Common myeloid progenitor, CD34-positive (primary cell): ENCODE measurements at regions not wholly inside any gene's neighbourhood (a gene's known extent, or its start where the extent isn't known, plus 50 kb on each side); places are given as distances from the start of the nearest gene placed in this dataset.

ENCODE experiments used
- CTCF ChIA-PET: fragments of 350-600 bp; sonication (Branson Sonifier 250); formaldehyde crosslinking; loops from one replicate; lab custom pipeline; 2021; ENCODE audit warnings: antibody characterized with exemption; lab: Charles Lee
- POLR2A ChIA-PET: fragments of 350-600 bp; sonication (Branson Sonifier 250); formaldehyde crosslinking; loops from one replicate; lab custom pipeline; 2021; ENCODE audit warnings: antibody characterized with exemption; lab: Charles Lee
- DNase-seq, 3 donors: peaks; one replicate each; pipeline versions ENCODE4 v3.0.0 to v3.0.0-alpha.2; 2013
- H3K27ac ChIP-seq, 2 experiments: 1 replicate in 1 of 2; 2 replicates in 1 of 2; pipeline ENCODE4 v1.7.0; 2013; ENCODE audit warnings: inconsistent platforms in 2 of 2, low read length in 2 of 2, mild to moderate bottlenecking in 2 of 2, low read depth in 1 of 2, moderate library complexity in 1 of 2; ENCODE audit not compliant: severe bottlenecking in 2 of 2, insufficient read depth in 1 of 2, poor library complexity in 1 of 2
- H3K27me3 ChIP-seq, 5 experiments: replicated peaks in 2 of 5; 1 replicate in 3 of 5; 2 replicates in 2 of 5; pipeline versions ENCODE4 v1.6.1 to v1.7.0; 2013; ENCODE audit warnings: low read length in 4 of 5, mild to moderate bottlenecking in 2 of 5, moderate library complexity in 2 of 5, inconsistent platforms in 1 of 5; ENCODE audit not compliant: insufficient read depth in 5 of 5, control insufficient read depth in 4 of 5
- H3K36me3 ChIP-seq, 4 experiments: 1 replicate in 2 of 4; 2 replicates in 2 of 4; pipeline versions ENCODE4 v1.6.1 to v1.7.0; 2013; ENCODE audit warnings: low read length in 3 of 4, control low read depth in 1 of 4, mild to moderate bottlenecking in 1 of 4; ENCODE audit not compliant: control insufficient read depth in 4 of 4, insufficient read depth in 4 of 4
- H3K4me1 ChIP-seq, 4 experiments: 1 replicate in 3 of 4; 2 replicates in 1 of 4; pipeline versions ENCODE4 v1.6.1 to v1.7.1; 2013; ENCODE audit warnings: low read length in 3 of 4, mild to moderate bottlenecking in 3 of 4, control low read depth in 1 of 4, inconsistent platforms in 1 of 4, moderate library complexity in 1 of 4; ENCODE audit not compliant: control insufficient read depth in 4 of 4, insufficient read depth in 4 of 4; ENCODE audit errors: control extremely low read depth in 1 of 4
- H3K4me3 ChIP-seq, 7 experiments: 1 replicate in 4 of 7; 2 replicates in 3 of 7; pipeline versions ENCODE4 v1.5.1 to v1.7.0; 2013; ENCODE audit warnings: mild to moderate bottlenecking in 7 of 7, low read length in 6 of 7, moderate library complexity in 6 of 7, inconsistent platforms in 2 of 7, low read depth in 2 of 7, control low read depth in 1 of 7; ENCODE audit not compliant: insufficient read depth in 4 of 7, control insufficient read depth in 1 of 7; ENCODE audit errors: extremely low read depth in 1 of 7
- H3K9me3 ChIP-seq, 5 experiments: 1 replicate in 4 of 5; 2 replicates in 1 of 5; pipeline versions ENCODE4 v1.6.1 to v1.7.1; 2013; ENCODE audit warnings: low read length in 4 of 5, mild to moderate bottlenecking in 2 of 5, inconsistent platforms in 1 of 5, low read depth in 1 of 5, moderate library complexity in 1 of 5; ENCODE audit not compliant: control insufficient read depth in 4 of 5, insufficient read depth in 2 of 5; ENCODE audit errors: control extremely low read depth in 1 of 5
- WGBS: methylation state at CpG from one replicate; pipeline ENCODE4 v1.1.5; 2013; ENCODE audit not compliant: insufficient coverage; 5-methylcytosine and 5-hydroxymethylcytosine counted together

DNA sequence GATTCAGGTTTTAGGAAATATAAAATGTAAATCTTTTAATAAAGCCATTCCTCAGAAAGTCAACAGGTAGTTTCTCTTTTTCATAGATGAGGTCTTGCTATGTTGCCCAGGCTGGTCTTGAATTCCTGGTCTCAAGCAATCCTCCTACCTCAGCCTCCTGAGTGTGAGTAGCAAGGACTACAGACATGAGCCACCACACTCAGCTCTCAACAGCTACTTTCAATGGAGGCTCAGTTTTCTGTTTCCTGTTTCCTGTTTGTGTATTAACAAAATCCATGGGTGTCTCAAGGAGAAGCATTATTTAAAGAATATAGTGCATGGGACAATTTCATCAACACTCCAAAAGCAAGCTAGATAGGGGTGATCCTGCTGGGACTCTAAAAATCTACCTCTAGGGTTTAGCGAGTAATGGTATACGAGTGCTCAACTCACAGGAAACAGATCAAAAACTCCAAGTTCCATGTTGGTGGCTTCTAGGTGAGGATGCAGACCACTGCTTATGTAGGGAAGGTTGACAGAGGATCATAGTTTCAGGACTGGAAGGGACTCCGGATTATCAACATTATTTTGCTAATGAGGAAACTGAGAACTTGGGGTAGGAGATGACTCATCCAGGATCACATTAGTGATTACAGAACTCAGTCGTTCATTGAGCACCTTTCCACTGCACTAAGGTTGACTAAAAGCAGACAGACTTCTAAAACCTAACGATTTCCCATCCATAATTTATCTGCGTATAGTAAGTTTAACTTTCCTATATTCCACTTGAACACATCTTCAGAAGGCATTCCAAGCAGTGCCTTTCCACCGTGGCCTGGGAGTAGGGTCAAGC is 61.7 kb upstream of the WIPF1 start:
- CTCF ChIA-PET, result no interaction called here
- no peak for DNase-seq
- Histone ChIP-seq H3K27ac (no peak overlapping the region), H3K4me1 (peaks cover 6 to 25% (median 20%) of the 10 kb centered on the region in 4 experiments), H3K4me3 (no peak overlapping the region), H3K9me3 (peaks cover 0 to 6% (median 3%) of the 10 kb centered on the region in 5 experiments), H3K27me3 (no peaks in the 10 kb centered on the region), H3K36me3 (peaks cover 0 to 8% (median 1%) of the 10 kb centered on the region in 4 experiments)
- POLR2A ChIA-PET, result no interaction called here
- WGBS, result 95% methylated on average over 5 of the region's 7 CpGs

DNA sequence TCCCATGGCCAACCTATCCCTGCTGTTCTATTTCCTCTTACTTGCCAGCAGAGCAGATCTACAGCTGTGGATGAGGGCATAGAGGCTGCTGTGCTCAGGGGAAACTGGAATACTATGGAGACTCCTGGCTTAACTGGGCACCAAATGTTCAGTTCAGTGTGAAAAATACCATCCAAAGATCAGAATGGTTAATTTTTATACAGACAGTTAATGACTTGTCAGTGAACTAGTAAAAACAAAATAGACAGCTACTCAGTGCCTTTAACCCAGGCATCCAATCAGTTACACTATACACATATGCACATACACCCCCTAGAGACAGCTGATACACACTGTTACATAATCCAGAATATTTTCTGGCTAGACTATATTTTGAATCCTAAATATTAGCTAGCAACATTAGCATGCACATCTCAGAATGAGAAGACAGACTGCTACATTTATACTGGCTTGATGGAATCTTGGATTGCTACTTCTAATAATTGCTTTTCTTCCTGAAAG is 59.1 kb upstream of the WIPF1 start:
- H3K27me3 ChIP-seq, result no peaks in the 10 kb centered on the region
- H3K27ac ChIP-seq, result no peak overlapping the region
- H3K9me3 ChIP-seq, result peaks cover 0 to 6% (median 3%) of the 10 kb centered on the region in 5 experiments
- H3K36me3 ChIP-seq, result peaks cover 0 to 8% (median 1%) of the 10 kb centered on the region in 4 experiments
- ChIA-PET POLR2A (interaction anchor here (0.7 kb wide), 1 partner anchor 1672 kb away, joined by 3 read pairs; no protein-coding TSS in a partner anchor), CTCF (interaction anchor here (0.7 to 3.3 kb wide), 8 partner anchors 10 to 88 kb away, joined by 3 to 17 read pairs (median 4); no protein-coding TSS in a partner anchor)
- peaks cover 0 to 5% (median 1%) of the 10 kb centered on the region in 4 experiments for H3K4me1 ChIP-seq
- DNase-seq, result peak in 1 of 3 donors; percentile 26
- no peak overlapping the region for H3K4me3 ChIP-seq

DNA sequence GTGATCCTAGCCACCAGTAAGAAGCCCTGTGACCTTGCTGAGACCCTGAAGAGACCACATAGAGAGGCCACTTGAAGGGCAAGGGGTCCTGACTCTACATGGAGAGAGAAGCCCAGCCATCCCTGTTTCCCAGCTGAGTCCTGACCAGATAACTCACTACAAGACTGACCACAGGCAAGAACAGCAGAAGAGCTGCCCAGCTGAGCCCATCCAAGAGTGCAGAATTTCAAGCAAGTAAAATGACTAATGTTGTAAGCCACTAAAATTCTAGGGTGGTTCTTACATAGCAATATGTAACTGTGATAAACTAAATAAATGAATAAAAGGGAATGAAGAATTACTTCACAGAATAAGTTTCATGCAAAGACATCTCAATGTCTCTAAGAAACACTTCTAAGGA is 58.4 kb upstream of the WIPF1 start:
- ChIA-PET POLR2A (interaction anchor here (0.7 kb wide), 1 partner anchor 1672 kb away, joined by 3 read pairs; no protein-coding TSS in a partner anchor), CTCF (interaction anchor here (0.7 to 3.3 kb wide), 6 partner anchors 11 to 75 kb away, joined by 3 to 17 read pairs (median 4); no protein-coding TSS in a partner anchor)
- no peak overlapping the region for H3K27ac ChIP-seq
- H3K27me3 ChIP-seq, result no peaks in the 10 kb centered on the region
- no peak for DNase-seq
- no peak overlapping the region for H3K4me3 ChIP-seq
- H3K36me3 ChIP-seq, result peaks cover 0 to 8% (median 1%) of the 10 kb centered on the region in 4 experiments
- H3K9me3 ChIP-seq, result peaks cover 0 to 6% (median 3%) of the 10 kb centered on the region in 5 experiments
- peaks cover 0 to 5% (median 1%) of the 10 kb centered on the region in 4 experiments for H3K4me1 ChIP-seq

DNA sequence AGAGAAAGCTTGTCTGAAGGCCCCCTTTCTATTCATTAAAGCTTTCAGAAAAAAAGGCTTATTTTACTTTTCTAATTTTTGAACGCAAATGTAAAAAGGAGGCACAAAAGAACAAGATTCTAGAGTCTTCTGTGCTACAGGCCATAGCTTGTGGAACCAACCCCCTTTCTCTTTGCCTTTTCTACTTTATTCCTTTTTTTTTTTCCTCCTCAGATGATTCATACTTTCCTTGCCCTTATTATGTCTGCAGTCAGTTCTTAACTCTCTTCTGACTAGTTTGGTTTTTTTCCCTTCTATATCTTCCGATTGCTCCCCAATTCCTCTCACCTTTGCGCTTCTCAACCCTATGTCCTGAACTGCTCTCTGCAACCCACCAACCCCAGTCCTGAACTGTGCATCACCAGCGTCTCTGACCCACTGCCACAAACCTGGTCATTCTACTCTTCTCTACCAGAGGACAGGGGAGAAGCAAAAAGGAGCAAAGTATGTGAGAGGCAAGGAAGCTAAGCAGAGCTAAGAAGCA is 56.9 kb upstream of the WIPF1 start:
- Histone ChIP-seq H3K27ac (no peak overlapping the region), H3K27me3 (no peaks in the 10 kb centered on the region), H3K36me3 (peaks cover 0 to 3% (median 1%) of the 10 kb centered on the region in 4 experiments), H3K4me3 (no peak overlapping the region), H3K4me1 (peaks cover 0 to 15% (median 9%) of the 10 kb centered on the region in 4 experiments), H3K9me3 (peaks cover 0 to 6% (median 3%) of the 10 kb centered on the region in 5 experiments)
- ChIA-PET POLR2A (no interaction called here), CTCF (interaction anchor here (0.6 to 1.5 kb wide), 5 partner anchors 9 to 51 kb away, joined by 3 to 5 read pairs (median 3); no protein-coding TSS in a partner anchor)
- no peak for DNase-seq
- 89% methylated on average over 4 of the region's 4 CpGs for WGBS

DNA sequence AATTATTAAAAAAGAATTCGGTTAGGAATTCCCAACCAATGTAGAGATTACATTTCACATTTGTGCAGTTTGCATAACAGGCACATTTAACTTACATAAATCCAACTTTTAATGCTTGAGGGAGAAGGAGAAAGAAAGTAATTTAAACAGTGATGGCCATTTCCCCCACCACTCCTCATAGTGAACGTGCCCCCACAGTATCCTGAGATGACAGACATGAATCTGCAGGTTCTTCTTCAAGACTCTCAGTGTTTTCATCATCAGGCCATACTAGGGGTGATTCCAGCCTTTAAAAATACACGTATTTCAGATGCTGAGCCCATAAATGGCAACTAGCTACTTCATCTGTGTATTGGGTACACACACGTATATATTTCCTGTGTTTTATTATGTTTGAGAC is 51.3 kb upstream of the WIPF1 start:
- DNase-seq, result no peak
- CTCF ChIA-PET, result interaction anchor here (0.9 kb wide), 1 partner anchor 15 kb away, joined by 3 read pairs; no protein-coding TSS in a partner anchor
- POLR2A ChIA-PET, result no interaction called here
- H3K4me3 ChIP-seq, result no peak overlapping the region
- H3K4me1 ChIP-seq, result peaks cover 0 to 11% (median 7%) of the 10 kb centered on the region in 4 experiments
- no peak overlapping the region for H3K27ac ChIP-seq
- H3K36me3 ChIP-seq, result no peaks in the 10 kb centered on the region
- peaks cover 0 to 10% (median 1%) of the 10 kb centered on the region in 5 experiments for H3K9me3 ChIP-seq
- WGBS, result 100% methylated on average over 3 of the region's 4 CpGs
- H3K27me3 ChIP-seq, result no peaks in the 10 kb centered on the region
